Suppressor macrophage treated with lipopolysaccharide for 4 hours (primary cell): ENCODE measurements at regions not wholly inside any gene's neighbourhood (a gene's known extent, or its start where the extent isn't known, plus 50 kb on each side); places are given as distances from the start of the nearest gene placed in this dataset.
"Not testable (repeated sequence)": the region's sequence is repeated elsewhere in the genome, so short reads cannot be mapped to it uniquely, and the experiment has no call there.

Source experiments
- DNase-seq: peaks from one replicate; pipeline ENCODE4 v3.0.0-alpha.2; 2020

GRCh38 chr12:83779526-83779925, 1092.8 kb downstream of the TMTC2 start:
- DNase-seq, result no peak

GRCh38 chr12:83769151-83769550, 1082.4 kb downstream of the TMTC2 start:
- DNase-seq, result no peak

DNA sequence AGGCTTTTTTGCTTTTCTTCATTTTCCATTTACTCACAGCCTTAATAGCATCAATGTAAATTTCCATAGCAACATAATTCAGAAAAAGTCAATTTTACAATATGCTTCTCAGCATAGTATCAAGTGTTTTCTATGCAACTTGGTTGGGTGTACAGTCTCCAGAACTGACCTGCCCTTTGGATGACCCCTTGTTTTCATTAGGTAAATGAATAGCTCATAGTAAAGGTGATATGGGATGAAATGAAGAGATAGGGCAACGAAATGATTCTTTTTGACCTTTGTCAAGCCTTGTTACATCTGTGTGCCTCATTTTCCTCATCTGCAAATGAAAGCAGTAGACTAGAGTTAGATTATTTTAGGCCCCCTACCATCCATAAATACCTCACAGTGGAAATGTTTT, 1081.0 kb downstream of the TMTC2 start:
- DNase-seq, result no peak

- no peak for DNase-seq
Measured at GRCh38 chr12:83763425-83763824, 1076.7 kb downstream of the TMTC2 start.

DNA sequence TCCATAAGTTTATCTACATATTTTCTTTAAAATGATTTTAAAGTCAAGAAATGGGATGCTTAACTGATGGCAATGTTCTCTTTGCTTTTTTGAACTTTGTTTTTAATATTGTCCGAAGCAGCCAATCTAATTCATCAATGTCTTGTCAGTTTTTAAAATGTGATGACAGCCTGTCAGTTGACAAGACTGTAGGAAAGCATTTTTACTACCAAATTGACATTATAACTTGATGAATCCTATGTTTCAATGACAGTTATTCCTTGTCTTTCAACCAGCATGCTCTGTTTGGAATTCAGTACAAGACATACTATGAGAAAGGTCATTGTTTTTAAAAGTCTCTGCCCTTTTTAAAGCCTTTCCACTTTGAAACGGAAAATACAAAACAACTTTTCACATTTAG, 1073.2 kb downstream of the TMTC2 start:
- no peak for DNase-seq

DNA sequence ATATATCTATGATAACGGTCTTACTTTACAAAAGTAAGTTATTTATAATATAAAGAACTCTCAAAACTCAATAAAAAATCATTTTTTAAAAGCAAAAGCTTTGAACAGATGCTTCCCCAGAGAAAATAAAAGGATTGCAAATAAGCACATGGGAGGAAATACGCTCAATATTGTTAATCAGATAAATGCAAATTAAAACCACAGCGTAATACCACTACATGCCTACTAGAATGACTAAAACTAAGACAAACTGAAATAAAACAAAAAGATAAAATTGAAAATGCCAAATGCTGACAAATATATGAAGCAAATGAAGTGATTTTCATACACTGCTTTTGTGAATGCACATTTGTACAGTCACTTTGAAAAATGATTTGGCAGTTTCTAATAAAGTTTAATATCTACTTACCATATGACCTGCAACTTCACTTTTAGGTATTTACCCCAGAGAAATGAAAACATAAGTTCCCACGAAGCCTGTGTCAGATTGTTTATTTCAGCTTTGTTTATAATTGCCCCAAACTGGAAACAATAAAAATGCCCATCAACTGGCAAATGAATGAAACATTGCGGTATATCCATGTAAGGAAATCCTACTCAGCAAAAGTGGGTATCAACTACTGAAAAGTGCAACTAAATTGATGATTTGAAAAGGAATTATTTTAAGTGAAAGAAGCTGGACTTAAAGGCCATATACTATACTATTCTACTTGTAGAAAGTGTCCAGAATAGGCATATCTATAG, 1072.4 kb downstream of the TMTC2 start:
- no peak for DNase-seq

DNA sequence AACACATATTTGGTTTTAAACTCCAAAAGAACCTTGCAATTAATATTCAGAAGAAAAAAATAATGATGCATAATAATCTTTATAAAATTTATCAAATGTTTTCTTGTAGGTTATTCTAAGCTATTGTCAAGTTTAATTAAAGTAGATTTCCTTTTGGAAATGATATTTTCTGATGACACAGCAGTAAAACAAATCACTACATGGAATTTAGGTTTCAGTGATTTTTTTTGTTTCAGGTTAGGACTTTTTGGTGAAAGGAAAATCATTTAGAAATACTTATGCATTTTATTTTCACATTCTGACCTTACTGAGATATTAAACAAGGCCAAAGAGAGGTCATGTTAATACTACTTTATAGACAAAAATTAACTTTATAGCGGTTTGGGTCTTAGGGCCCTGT, 1067.2 kb downstream of the TMTC2 start:
- DNase-seq, result no peak

- no peak for DNase-seq
Measured at GRCh38 chr12:83753205-83753604, 1066.5 kb downstream of the TMTC2 start.

- DNase-seq, result no peak
Measured at GRCh38 chr12:83739607-83740006, 1052.9 kb downstream of the TMTC2 start.

GRCh38 chr12:83710851-83711250, 1024.1 kb downstream of the TMTC2 start:
- no peak for DNase-seq

GRCh38 chr12:83709899-83710298, 1023.2 kb downstream of the TMTC2 start:
- no peak for DNase-seq

DNA sequence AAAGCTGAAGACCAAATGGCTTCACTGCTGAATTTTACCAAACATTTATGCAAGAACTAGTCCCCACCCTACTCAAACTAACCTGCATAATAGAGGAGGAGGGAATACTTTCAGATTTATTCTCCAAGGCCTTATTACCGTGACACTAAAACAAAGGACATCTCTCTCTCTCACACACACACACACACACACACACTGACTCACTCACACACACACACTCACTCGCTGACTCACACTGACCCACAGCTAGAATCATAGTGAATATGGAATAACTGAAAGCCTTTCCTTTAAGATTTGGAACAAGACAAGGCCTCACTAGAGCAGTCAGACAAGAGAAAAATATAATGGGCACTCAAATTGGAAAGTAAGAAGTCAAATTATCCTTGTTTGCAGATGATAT, 1014.1 kb downstream of the TMTC2 start:
- no peak for DNase-seq

DNA sequence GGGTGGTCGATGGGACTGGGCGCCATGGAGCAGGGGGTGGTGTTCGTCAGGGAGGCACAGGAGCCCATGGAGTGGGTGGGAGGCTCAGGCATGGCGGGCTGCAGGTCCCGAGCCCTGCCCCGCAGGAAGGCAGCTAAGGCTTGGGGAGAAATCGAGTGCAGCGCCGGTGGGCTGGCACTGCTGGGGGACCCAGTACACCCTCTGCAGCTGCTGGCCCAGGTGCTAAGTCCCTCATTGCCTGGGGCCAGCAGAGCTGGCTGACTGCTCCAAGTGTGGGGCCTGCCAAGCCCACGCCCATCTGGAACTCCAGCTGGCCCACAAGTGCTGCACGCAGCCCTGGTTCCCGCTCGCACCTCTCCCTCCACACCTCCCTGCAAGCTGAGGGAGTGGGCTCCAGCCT, 1009.6 kb downstream of the TMTC2 start:
- DNase-seq, result not testable (repeated sequence)

DNA sequence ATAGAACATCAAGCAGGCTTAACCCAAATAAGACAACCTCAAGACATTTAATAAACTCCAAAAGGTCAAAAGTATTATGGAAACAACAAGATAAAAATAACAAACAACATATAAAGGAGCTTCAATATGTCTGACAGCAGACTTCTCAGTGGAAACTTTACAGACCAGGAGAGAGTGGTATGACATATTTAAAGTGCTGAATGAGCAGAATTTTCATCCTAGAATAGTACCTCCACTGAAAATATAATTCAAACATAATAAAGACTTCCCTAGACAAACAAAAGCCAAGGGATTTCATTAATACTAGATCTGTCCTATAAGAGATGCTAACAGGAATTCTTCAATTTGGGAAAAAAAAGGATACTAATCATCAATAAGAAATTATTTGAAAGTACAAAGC, 1005.0 kb downstream of the TMTC2 start:
- no peak for DNase-seq

DNA sequence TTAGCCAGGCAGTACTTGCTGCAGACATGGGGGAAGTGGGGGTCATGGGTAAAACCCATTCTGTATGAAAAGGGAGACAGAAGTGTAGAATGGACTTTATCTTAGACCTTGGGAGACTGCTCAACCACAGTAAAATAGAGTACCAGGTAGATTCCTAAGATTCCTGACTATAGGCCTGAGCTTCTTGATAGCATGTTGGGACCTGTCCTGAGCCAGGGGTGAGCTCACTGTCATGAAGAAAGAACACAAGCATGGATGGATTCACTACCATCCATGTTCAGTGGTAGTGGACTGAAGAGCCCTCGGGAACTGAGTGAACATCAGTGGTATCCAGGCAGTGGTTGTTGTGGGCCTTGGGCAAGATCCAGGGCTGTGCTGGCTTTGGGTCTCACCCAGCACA, 1003.8 kb downstream of the TMTC2 start:
- no peak for DNase-seq

GRCh38 chr12:83689333-83689732, 1002.6 kb downstream of the TMTC2 start:
- DNase-seq, result no peak

DNA sequence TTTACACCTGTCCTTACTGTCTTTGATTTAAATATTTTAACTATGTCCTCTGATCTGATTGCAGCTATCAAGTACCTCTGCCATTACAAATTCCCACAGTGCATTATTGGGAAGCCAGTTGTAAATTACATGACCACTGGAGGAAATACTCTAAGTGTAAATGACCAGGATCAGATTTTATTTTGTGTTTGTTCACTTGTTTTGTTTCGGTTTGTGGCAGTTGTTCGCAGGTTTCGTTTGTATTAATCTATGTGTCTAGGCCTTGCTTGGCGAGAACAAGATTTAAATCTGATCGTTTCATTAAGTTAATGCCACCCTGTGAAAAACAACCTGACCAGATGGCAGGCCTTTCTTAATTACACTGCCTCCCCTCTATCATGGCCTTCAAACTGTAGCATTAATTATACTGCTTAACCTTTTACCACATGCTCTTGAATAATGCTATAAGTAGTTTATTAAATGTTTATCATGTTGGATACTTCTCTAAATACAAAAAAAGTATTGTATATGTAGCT, 990.1 kb downstream of the TMTC2 start:
- no peak for DNase-seq

- DNase-seq, result no peak
Measured at GRCh38 chr12:83666690-83667089, 980.0 kb downstream of the TMTC2 start.

DNA sequence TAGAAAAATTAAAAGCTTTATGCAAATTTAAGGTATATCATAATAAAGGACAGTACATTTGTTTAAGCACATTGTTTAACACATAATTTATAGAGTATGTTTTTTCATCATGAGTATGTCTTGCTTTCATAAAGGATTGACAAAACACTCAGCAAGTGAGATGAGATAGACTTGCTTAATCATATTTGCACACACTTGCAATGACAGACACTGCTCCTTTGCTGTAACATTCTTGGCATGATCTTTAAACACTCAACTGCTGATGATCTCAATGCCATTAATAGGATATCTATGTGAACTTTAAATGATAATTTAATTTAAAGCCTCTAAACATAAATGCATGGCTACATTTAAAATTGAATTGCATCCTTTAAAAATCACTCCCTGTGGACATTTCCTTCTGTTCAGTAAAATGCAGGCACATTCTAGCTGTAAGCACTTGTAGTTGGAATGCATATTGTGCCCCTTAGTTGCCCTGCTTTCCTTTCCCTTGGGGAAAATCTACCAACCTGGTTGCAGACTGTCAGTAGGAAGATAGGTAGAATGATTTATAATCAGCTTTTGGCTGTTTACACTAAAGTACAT, 979.0 kb downstream of the TMTC2 start:
- DNase-seq, result no peak

DNA sequence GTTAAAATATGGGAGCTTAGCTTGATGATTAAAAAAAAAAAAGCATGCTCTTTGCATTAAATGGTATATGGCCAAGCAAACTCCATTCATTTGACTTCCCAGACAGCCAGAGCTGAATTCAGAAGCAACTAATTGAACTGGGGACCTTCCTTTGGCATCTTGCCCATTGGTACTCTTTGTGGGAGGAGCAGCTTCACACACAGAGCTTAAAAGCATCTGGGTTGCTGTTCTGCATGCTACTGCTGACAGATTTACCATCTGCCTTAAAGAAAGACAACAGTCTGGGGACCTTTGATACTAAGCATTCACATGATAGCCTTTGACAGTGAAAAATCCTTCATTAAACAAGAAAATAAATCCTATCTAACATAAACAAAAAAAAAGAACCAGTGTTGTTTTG, 977.9 kb downstream of the TMTC2 start:
- no peak for DNase-seq

DNA sequence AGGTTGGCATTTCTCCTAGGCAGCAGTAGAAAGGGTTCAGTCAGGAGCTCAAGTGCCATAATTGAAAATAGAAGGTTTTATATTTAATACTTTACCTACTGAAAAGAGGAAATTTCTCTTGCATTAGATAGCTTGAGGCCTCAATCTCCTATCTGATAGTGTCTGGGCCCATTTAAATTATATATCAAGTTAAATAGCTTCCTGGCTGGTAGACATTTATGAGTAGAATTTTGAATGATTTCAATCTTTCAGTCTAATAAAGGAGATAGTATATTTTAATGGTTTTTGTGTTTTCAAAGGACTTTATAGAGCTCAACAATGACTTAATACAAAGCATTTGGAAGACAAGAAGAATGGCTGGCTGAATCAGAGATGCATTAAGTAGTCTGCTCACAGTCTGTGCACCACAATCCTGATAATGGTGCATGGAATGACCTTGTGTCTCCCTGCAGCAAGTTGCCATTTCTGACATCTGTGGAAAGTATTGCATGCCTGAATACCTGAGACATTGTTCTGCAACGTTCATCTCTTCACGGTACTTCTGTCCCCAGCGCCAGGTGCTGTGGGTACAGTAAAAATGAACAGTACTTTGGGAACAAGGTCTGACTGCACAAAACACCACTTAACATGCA, 974.1 kb downstream of the TMTC2 start:
- no peak for DNase-seq

GRCh38 chr12:83659321-83659720, 972.6 kb downstream of the TMTC2 start:
- no peak for DNase-seq

- DNase-seq, result no peak
Measured at GRCh38 chr12:83656004-83656403, 969.3 kb downstream of the TMTC2 start.

GRCh38 chr12:83642205-83642604, 955.5 kb downstream of the TMTC2 start:
- DNase-seq, result no peak
